HG03439 (cell line): ENCODE measurements at regions not wholly inside any gene's neighbourhood (a gene's known extent, or its start where the extent isn't known, plus 50 kb on each side); places are given as distances from the start of the nearest gene placed in this dataset.
"Not testable (repeated sequence)": the region's sequence is repeated elsewhere in the genome, so short reads cannot be mapped to it uniquely, and the experiment has no call there.

ENCODE experiments used
- ATAC-seq: cut with Tn5 transposase; IDR thresholded peaks from one replicate; pipeline ENCODE4 v1.9.1; 2021; ENCODE audit warnings: mild to moderate bottlenecking, moderate library complexity; ENCODE audit not compliant: unreplicated experiment

- no peak for ATAC-seq
These were observed 397.1 kb upstream of the KCNMB2 start for GRCh38 chr3:178139116-178139515.

GRCh38 chr3:178140531-178141304, 395.5 kb upstream of the KCNMB2 start:
- no peak for ATAC-seq

GRCh38 chr3:178141305-178141684, 394.9 kb upstream of the KCNMB2 start:
- ATAC-seq = not testable (repeated sequence)

DNA sequence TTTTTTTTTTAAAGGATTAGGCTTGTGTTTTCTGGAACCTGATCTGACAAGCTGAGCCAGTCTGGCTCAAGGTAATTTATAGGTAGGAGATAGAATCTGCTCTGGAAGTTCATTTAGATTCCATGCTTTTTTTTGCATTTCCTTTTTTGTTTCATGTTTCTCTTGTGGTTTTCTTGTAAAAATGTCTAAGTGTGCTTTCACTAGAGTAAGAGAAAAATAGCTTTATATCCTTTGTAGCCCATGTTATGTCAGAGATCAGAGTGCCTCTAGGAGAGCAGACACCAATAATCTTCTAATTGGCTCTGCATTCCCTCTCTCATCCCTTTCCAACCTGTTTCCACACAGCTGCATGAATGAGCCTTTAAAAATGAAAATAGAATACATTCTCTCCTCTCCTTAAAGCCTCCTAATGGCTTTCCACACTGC, 389.8 kb upstream of the KCNMB2 start:
- ATAC-seq = no peak

DNA sequence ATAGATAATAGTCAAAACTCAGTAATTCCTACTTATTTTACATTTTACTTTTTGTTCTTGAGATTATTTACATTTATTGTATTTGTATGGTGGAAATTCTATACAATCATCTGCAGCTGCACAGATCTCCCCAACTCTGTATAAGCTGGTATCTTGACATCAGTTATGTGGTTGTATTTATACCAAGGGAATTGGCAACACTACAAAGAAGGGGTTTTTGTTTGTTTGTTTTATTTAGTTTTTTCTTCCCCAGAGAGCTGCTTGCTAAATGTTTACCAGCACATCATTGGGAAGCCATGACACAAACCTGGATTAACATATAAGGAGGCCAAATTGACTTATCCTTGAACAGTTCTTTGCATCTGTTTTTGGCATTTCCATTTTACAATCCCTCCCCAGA, 389.2 kb upstream of the KCNMB2 start:
- ATAC-seq = no peak

DNA sequence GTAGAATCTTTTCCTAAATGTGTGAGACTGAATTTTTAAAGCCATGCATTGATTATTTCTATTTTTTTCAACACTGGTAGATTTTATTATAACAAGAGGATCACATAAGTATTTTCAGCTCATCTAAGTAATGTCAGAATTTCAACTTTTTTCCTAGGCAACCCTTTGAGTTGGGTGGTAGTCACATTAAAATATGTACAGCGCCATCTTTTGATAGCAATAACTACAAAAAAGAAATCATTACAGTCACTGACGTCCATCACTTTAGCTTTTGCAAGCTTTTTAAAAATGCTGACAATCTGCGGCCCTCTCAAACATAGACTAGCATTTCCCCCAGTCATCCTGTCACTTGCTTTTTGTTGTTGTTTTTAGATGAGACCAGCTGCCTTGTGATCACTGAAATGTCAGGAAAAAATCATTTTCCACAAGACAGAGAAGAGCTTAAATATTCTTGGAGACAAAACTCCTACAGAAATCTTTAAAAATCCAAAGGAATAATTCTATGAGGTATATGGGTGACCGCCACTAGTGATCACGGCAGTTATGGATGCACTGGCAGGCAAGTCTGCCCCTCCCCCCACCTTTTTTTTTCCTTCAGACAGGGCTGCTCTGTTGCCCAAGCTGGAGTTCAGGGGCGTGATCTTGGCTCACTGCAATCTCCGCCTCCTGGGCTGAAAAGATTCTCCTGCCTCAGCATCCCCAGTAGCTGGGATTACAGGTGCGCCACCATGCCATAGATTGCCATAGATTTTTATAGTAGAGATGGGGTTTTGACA, 384.0 kb upstream of the KCNMB2 start:
- no peak for ATAC-seq

DNA sequence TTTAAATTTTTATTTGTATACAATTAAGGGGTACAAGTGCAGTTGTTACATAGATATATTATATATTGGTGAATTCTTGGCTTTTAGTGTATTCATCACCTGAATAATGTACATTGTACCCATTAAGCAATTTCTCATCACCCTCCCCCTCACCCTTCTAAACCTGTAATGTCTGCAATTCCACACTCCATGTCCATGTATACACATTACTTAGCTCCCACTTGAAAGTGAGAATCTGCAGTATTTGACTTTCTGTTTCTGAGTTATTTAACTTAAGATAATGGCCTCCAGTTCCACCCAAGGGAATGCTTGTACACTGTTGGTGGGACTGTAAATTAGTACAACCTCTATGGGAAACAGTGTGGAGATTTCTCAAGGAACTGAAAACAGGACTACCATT, 383.2 kb upstream of the KCNMB2 start:
- ATAC-seq = no peak

DNA sequence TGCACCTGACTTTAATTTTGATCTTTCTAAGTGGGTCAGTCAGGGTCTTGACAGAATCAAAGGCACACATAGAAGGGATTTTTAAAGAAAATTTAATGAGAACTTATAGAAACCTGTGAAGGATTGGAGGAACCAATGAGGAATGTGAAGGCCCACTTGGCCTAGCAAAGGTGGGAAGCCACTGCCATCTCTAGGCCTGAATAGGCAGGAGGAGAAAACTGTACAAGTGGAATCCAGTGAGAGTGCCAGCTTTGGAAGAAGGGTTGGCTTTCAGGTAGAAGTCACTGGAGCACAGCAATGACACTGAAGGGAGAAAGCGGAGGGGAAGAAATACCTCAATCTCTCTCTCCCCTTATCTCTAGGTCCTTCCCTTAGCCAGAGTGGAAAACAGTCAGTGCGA, 380.7 kb upstream of the KCNMB2 start:
- no peak for ATAC-seq

GRCh38 chr3:178156301-178156700, 379.9 kb upstream of the KCNMB2 start:
- no peak for ATAC-seq

- no peak for ATAC-seq
These were observed 376.5 kb upstream of the KCNMB2 start for GRCh38 chr3:178159691-178160220.

DNA sequence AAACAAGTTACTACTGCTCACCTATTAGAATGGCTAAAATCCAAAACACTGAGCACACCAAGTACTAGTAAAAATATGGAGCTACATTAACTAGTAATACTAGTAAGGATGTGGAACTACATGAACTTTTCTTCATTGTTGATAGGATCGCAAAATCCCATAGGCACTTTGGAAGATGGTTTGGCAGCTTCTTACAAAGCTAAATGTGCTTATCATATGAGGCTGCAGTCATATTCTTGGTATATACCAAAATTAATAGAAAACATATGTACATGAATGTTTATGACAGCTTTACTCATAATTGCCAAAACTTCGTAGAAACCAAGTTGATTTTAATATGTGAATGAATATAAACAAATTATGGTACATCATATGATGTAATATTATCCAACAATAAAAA, 366.8 kb upstream of the KCNMB2 start:
- no peak for ATAC-seq

DNA sequence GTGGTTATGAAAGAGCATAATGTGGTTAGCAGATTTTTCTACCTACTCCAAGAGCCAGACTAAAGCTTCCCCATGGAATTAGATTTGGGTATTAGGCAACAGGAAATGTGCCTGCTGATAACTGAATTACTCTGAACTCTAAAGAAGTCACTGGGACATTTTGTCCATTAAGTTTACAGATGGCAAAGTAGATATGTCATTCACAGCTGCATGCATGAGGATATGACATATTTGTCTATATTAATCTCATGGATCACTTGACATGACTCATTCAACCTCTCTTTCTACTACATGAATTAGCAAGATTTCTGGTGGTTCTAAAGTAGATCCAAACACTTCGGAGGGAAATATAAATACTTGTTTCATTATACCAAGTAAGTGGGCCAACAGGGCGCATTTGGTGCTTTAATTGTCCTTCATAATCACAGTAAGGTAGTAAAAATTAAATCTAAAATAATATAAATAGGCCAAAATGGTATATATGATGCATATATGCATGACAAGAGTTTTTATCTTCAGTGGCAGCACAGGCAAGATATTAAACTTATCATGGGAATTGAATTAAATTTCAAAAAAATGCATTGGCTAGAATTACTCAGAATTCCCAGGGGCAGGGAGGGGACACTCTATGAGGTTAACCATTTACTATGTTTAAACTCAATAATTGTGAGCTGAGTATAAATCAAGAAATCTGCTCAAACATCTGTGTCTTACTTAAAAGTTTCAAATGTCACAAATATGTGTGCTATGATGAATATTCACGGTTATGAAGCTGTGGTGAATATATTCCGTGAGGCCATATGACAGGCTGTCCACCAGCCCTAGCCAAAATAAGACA, 365.3 kb upstream of the KCNMB2 start:
- ATAC-seq = no peak

DNA sequence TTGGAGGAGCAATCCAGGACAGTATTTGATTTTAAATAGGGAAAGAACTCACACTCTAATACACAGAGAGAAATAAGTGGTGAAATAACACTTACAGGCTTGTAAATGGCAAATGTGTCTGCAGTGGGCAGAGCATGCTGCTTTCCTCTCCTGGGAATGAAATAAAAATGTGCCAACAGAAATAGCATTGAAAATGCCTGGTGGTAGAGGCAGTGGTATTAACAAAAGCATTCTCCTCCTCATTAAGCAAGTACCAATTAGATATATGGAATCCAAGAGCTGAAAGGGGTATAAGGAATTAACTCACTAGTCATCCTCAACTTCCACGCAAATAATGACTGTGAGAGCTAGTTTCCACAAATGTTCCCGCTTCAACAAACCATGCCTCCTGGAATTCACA, 364.1 kb upstream of the KCNMB2 start:
- ATAC-seq = no peak

- ATAC-seq = no peak
These were observed 361.9 kb upstream of the KCNMB2 start for GRCh38 chr3:178174201-178174915.

GRCh38 chr3:178181088-178181487, 355.1 kb upstream of the KCNMB2 start:
- no peak for ATAC-seq

DNA sequence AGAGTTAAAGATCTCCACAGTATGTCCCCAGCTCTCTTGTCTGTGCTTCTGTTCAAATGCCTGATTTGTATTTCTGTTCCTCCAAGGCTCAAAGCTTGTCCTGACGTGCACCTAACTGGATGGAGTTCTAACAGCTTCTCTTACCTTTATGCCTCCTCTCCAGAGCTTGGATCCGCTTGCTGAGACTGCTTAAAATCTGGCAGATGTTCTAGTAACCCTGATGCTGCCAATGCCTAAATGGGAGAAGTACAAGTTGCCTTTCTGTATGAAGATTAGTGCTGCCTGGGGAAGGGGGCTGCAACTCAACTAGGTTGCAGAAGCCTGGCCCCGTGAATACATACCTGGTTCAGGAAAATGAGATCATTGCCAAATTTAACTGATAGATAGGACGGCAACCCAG, 354.5 kb upstream of the KCNMB2 start:
- ATAC-seq = no peak

DNA sequence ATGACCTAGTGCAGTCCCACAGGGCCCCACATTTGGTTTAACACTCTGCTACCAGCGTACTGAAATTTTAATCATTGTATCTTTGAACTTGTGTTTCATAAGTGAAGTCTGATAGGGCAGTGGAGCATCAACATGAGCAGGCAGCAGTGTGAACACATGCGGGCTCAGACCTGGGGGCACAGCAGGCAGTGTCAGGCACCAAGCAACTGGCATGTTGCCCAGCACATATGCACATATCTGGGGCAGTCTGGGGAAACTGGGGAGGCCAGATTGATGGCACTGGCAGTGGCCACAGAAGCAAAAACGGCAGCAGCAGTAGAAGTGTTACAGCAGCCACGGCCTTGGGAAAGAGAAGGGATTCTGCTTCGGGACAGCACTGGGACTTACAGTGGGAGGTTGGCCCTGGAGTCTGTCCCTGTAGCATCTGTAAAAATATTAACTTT, 353.9 kb upstream of the KCNMB2 start:
- ATAC-seq = no peak

- no peak for ATAC-seq
These were observed 351.4 kb upstream of the KCNMB2 start for GRCh38 chr3:178184833-178185232.

GRCh38 chr3:178186666-178187065, 349.6 kb upstream of the KCNMB2 start:
- ATAC-seq = no peak

DNA sequence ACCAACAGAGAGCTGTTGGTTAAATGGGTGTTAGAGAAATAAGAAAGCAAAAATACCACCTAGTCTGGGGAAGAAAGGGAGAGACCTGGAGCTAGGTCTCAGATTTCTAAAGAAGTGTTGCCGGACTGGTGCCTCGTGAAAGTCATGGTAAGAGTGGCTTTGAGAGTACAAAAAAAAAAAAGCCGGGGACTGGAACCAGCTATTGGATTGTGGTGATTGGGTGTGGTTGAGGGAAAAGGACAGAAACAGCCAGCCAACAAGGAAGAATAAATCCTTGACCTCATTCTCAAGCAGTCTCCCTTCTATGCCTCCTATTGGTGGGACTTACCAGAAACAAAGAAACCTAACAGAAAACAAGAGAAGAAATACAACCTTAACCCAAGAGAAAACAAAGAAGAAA, 346.4 kb upstream of the KCNMB2 start:
- no peak for ATAC-seq

DNA sequence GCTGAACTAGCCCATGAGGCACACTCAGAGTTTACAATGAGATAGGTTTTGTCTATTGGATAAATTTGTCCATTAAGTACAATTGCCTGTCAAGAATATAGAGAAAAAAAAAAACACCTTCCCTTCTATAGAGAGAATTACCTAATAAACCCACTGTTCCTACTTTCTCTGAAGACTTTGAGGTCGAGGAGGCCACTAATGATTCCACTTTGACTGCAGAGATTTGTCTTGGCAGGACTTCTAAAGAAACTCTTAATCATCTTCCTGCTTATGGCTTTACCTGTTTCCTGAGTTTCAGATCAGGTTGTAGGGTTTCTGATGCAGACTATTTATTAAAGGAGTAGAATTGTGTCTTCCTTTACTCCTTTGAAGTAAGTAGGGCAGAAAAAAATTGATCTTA, 342.4 kb upstream of the KCNMB2 start:
- ATAC-seq = no peak
